Right lobe of liver (tissue), 4 donors: ENCODE measurements at regions not wholly inside any gene's neighbourhood (a gene's known extent, or its start where the extent isn't known, plus 50 kb on each side); places are given as distances from the start of the nearest gene placed in this dataset.

Source experiments
- POLR2A ChIP-seq: fragments of 450-650 bp; IDR thresholded peaks from one replicate; pipeline ENCODE4 v1.6.1; 2017; ENCODE audit warnings: antibody characterized with exemption, mild to moderate bottlenecking
- TF ChIP-seq, protein P1 (sequence below), 4 donors: fragments of 200-600 bp in 3 of 4; fragments of 450-650 bp in 1 of 4; IDR thresholded peaks; one replicate each; pipeline versions ENCODE4 v1.5.1 to v1.8.0; 2016 to 2022; ENCODE audit warnings: antibody characterized with exemption in 4 of 4, mild to moderate bottlenecking in 2 of 4
- donor health status: DM: no; HTN: no; CAD: no.
- donor health status: DM: no; HTN: no; CAD: no.
- donor health status: DM: no; HTN: yes; CAD: no.

DNA sequence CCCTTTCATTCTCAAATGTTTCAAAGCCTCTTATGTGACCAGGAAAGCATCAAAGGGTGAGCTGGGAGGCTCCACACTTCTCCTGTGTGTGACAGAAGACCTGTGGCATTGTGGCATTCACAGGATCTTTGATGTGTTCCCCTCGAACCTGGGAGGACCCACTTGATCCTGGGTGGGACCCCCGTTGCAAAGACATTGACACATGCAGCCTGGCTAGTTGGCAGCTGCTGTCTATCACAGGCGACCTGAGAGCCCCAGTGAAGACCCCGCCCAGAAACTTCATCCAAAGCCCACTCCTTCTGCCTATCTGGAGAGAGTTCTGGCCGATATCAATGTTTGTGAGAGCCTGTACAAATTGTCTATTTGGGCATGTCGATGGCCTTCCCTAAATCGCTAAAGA is 140.4 kb upstream of the ATP2B2 start:
- TF ChIP-seq, protein P1, sequence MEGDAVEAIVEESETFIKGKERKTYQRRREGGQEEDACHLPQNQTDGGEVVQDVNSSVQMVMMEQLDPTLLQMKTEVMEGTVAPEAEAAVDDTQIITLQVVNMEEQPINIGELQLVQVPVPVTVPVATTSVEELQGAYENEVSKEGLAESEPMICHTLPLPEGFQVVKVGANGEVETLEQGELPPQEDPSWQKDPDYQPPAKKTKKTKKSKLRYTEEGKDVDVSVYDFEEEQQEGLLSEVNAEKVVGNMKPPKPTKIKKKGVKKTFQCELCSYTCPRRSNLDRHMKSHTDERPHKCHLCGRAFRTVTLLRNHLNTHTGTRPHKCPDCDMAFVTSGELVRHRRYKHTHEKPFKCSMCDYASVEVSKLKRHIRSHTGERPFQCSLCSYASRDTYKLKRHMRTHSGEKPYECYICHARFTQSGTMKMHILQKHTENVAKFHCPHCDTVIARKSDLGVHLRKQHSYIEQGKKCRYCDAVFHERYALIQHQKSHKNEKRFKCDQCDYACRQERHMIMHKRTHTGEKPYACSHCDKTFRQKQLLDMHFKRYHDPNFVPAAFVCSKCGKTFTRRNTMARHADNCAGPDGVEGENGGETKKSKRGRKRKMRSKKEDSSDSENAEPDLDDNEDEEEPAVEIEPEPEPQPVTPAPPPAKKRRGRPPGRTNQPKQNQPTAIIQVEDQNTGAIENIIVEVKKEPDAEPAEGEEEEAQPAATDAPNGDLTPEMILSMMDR (IDR thresholded peaks at IDR 0.05) = no peak
- no peak for TF ChIP-seq POLR2A
